ENCODE measurements at regions not wholly inside any gene's neighbourhood (a gene's known extent, or its start where the extent isn't known, plus 50 kb on each side); places are given as distances from the start of the nearest gene placed in this dataset.

- H3K4me3 ChIP-seq (ENCODE audit: low read length): no peak overlapping the region
- TF ChIP-seq, protein P1, sequence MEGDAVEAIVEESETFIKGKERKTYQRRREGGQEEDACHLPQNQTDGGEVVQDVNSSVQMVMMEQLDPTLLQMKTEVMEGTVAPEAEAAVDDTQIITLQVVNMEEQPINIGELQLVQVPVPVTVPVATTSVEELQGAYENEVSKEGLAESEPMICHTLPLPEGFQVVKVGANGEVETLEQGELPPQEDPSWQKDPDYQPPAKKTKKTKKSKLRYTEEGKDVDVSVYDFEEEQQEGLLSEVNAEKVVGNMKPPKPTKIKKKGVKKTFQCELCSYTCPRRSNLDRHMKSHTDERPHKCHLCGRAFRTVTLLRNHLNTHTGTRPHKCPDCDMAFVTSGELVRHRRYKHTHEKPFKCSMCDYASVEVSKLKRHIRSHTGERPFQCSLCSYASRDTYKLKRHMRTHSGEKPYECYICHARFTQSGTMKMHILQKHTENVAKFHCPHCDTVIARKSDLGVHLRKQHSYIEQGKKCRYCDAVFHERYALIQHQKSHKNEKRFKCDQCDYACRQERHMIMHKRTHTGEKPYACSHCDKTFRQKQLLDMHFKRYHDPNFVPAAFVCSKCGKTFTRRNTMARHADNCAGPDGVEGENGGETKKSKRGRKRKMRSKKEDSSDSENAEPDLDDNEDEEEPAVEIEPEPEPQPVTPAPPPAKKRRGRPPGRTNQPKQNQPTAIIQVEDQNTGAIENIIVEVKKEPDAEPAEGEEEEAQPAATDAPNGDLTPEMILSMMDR (conservative IDR thresholded peaks at IDR 0.05; ENCODE audit: low read length): no peak
- DNase-seq (ENCODE audit: low read depth): no peak
These were observed 142.2 kb downstream of the SMAD6 start for GRCh38 chr15:66844041-66844746.

- no peak overlapping the region for H3K4me3 ChIP-seq (ENCODE audit: low read length)
- TF ChIP-seq, protein P1 (conservative IDR thresholded peaks at IDR 0.05; ENCODE audit: low read length): no peak
- DNase-seq (ENCODE audit: low read depth): no peak
These were observed 142.7 kb downstream of the SMAD6 start for GRCh38 chr15:66844747-66845145.

- DNase-seq (ENCODE audit: low read depth): no peak
- TF ChIP-seq, protein P1 (conservative IDR thresholded peaks at IDR 0.05; ENCODE audit: low read length): no peak
- H3K4me3 ChIP-seq (ENCODE audit: low read length): no peak overlapping the region
These were observed 143.3 kb downstream of the SMAD6 start for GRCh38 chr15:66845266-66845785.

GRCh38 chr15:66846031-66846430, 144.0 kb downstream of the SMAD6 start:
- H3K4me3 ChIP-seq (ENCODE audit: low read length): no peak overlapping the region
- DNase-seq (ENCODE audit: low read depth): no peak
- TF ChIP-seq, protein P1 (conservative IDR thresholded peaks at IDR 0.05; ENCODE audit: low read length): no peak

DNA sequence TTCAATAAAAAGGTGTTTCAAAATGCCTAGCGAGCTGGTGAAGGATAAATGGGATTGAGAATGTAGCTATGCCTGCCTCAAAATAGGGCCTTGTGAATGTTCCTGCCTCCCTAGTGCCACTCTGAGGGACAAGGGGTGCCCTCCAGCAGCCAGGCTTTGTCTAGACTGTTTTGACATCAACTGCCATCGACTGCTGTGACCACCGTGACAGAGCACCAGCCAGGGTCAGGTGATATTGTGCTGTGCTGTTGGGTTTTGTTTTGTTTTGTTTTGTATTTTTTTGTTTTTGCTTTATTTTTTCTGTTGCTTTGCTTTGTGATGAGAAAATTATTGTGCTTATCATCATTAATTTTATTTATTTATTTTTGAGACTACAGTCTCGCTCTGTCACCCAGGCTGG, 144.8 kb downstream of the SMAD6 start:
- TF ChIP-seq, protein P1 (conservative IDR thresholded peaks at IDR 0.05; ENCODE audit: low read length): no peak

DNA sequence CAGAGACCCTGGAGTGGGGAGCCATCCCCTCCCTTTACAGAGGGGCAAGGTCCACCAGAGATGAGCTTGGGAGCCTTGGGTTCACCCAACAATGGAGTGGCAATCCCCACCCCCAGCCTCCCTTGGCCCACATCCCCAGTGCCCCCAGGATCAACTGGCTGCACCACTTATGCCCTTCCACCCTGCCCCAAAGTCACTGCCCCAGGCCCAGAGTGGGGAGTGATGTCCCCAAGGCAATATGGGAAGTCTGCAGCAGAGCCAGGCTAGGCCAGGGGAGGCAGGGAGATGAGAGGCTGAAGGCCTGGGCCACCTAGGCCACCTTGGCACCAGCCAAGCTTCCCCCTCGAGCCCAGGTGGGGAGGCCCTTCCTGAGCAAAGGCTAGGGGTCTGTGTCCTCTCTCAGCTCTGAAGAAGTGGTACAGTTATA, 145.5 kb downstream of the SMAD6 start:
- H3K4me3 ChIP-seq (ENCODE audit: low read length): no peak overlapping the region
- TF ChIP-seq, protein P1 (conservative IDR thresholded peaks at IDR 0.05; ENCODE audit: low read length): no peak
- no peak for DNase-seq (ENCODE audit: low read depth)

More for the DNA sequence above, 144.8 kb downstream of the SMAD6 start:
- no peak overlapping the region for H3K4me3 ChIP-seq (ENCODE audit: low read length)
- DNase-seq (ENCODE audit: low read depth): no peak

DNA sequence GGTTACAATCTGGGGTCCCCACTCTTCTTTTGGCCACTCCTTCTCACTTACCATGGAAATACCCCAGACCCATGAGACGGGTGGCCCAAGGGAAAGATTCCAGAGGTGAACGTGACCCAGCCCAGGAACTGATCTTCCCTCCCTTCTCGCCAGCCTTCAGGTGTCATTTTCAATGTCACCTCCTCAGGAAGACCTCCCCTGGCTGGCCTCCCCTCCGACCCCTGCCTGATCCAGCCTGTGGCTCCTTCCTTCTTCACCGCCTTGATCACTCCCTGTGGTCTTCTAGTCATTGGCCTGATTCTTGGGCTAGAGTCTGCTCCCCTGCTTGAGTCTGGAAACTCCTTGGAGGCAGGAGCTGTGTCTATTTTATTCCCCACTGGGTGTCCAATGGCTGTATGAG, 146.1 kb downstream of the SMAD6 start:
- TF ChIP-seq, protein P1 (conservative IDR thresholded peaks at IDR 0.05; ENCODE audit: low read length): no peak
- no peak for DNase-seq (ENCODE audit: low read depth)
- no peak overlapping the region for H3K4me3 ChIP-seq (ENCODE audit: low read length)
